Upper lobe of left lung (tissue), 4 donors: ENCODE measurements at regions not wholly inside any gene's neighbourhood (a gene's known extent, or its start where the extent isn't known, plus 50 kb on each side); places are given as distances from the start of the nearest gene placed in this dataset.

Experiments used
- CTCF ChIP-seq, 6 experiments: fragments of 450-650 bp in 4 of 6; fragments of 200-600 bp in 2 of 6; sonication (generic) in 2 of 6; IDR thresholded peaks; one replicate each; pipeline ENCODE4 v1.5.1; 2016 to 2019; ENCODE audit warnings: antibody characterized with exemption in 6 of 6
- EP300 ChIP-seq, 4 donors: sonication (generic); formaldehyde crosslinking; IDR thresholded peaks; one replicate each; pipeline ENCODE4 v1.5.1; 2017; ENCODE audit warnings: antibody characterized with exemption in 4 of 4, control low read depth in 2 of 4
- POLR2A ChIP-seq, 4 donors: fragments of 450-650 bp; IDR thresholded peaks; one replicate each; pipeline ENCODE4 v1.5.1; 2016 to 2017; ENCODE audit warnings: antibody characterized with exemption in 4 of 4, mild to moderate bottlenecking in 2 of 4

- TF ChIP-seq CTCF (IDR thresholded peaks at IDR 0.05) (no peak), POLR2A (IDR thresholded peaks at IDR 0.05) (no peak), EP300 (IDR thresholded peaks at IDR 0.05) (no peak)
These were observed 187.4 kb upstream of the LINGO1 start for GRCh38 chr15:77819851-77820728.
